ENCODE measurements at regions not wholly inside any gene's neighbourhood (a gene's known extent, or its start where the extent isn't known, plus 50 kb on each side); places are given as distances from the start of the nearest gene placed in this dataset.
"Not testable (repeated sequence)": the region's sequence is repeated elsewhere in the genome, so short reads cannot be mapped to it uniquely, and the experiment has no call there.

GRCh38 chr4:34422472-34423175, 1821.7 kb downstream of the ARAP2 start:
- Mint-ChIP-seq H3K27ac (no peak overlapping the region), H3K36me3 (ENCODE audit: low read depth) (no peaks in the 10 kb centered on the region), H3K9me3 (peaks cover 2% of the 10 kb centered on the region), H3K27me3 (no peaks in the 10 kb centered on the region), H3K4me3 (no peak overlapping the region), H3K4me1 (ENCODE audit: low read depth) (no peaks in the 10 kb centered on the region)
- POLR2A ChIA-PET: no interaction called here
- no peak overlapping the region for H3K27ac ChIP-seq (ENCODE audit: low read depth in 1 of 2, low read length in 2 of 2)
- H3K36me3 ChIP-seq (ENCODE audit: insufficient read depth, low read length): no peaks in the 10 kb centered on the region
- no peak overlapping the region for H3K4me3 ChIP-seq (ENCODE audit: low read length)
- H3K4me1 ChIP-seq (ENCODE audit: insufficient read depth, low read length): no peaks in the 10 kb centered on the region
- intact Hi-C loops (cut with DNase I, micrococcal nuclease): no loop called here
- ATAC-seq (ENCODE audit: poor library complexity): no peak
- H3K9me3 ChIP-seq (ENCODE audit: control insufficient read depth in 1 of 2, insufficient read depth in 1 of 2, low read length in 2 of 2): no peaks in the 10 kb centered on the region
- H3K27me3 ChIP-seq (ENCODE audit: control insufficient read depth in 1 of 2, insufficient read depth in 2 of 2, low read length in 2 of 2): no peaks in the 10 kb centered on the region
- no peak for DNase-seq
- CTCF ChIA-PET: no interaction called here
- no peak for TF ChIP-seq CTCF (IDR thresholded peaks at IDR 0.05)

DNA sequence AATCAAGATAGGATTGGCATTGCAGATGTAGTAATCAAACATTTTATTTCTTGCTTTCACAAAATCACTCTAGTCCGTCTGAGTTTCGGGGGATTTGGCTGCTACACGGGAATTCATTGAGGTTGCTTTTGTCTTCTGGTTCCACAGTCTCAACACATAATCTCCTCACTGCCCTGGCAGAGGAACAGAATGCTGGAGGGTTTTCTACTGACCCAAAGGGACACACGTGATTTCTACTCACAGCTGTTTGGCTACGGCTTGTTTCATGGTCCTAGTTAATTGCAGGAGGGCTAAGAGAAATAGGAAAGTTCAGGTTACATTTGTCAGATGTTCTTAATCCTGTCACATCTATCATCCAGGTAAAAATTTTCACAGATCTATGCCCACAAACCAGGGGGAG, 1811.6 kb downstream of the ARAP2 start:
- intact Hi-C loops (cut with DNase I, micrococcal nuclease): loop anchor here in 1 of 2 experiments (10.0 kb wide), 1 partner anchor 648 kb away; no protein-coding TSS in a partner anchor
- TF ChIP-seq CTCF (IDR thresholded peaks at IDR 0.05): no peak
- no peaks in the 10 kb centered on the region for H3K27me3 ChIP-seq (ENCODE audit: control insufficient read depth in 1 of 2, insufficient read depth in 2 of 2, low read length in 2 of 2)
- no peak overlapping the region for H3K27ac ChIP-seq (ENCODE audit: low read depth in 1 of 2, low read length in 2 of 2)
- POLR2A ChIA-PET: no interaction called here
- H3K36me3 Mint-ChIP-seq (ENCODE audit: low read depth): no peaks in the 10 kb centered on the region
- no peaks in the 10 kb centered on the region for H3K36me3 ChIP-seq (ENCODE audit: insufficient read depth, low read length)
- H3K27me3 Mint-ChIP-seq: no peaks in the 10 kb centered on the region
- ATAC-seq (ENCODE audit: poor library complexity): no peak
- H3K4me3 Mint-ChIP-seq: no peak overlapping the region
- no peaks in the 10 kb centered on the region for H3K9me3 ChIP-seq (ENCODE audit: control insufficient read depth in 1 of 2, insufficient read depth in 1 of 2, low read length in 2 of 2)
- DNase-seq: no peak
- H3K9me3 Mint-ChIP-seq: peaks cover 2% of the 10 kb centered on the region
- no peaks in the 10 kb centered on the region for H3K4me1 ChIP-seq (ENCODE audit: insufficient read depth, low read length)
- CTCF ChIA-PET: no interaction called here
- H3K4me3 ChIP-seq (ENCODE audit: low read length): no peak overlapping the region
- no peaks in the 10 kb centered on the region for H3K4me1 Mint-ChIP-seq (ENCODE audit: low read depth)
- H3K27ac Mint-ChIP-seq: no peak overlapping the region

GRCh38 chr4:34434377-34434776, 1809.9 kb downstream of the ARAP2 start:
- ATAC-seq (ENCODE audit: poor library complexity); H3K9me3 ChIP-seq (ENCODE audit: control insufficient read depth in 1 of 2, insufficient read depth in 1 of 2, low read length in 2 of 2); H3K4me1 ChIP-seq (ENCODE audit: insufficient read depth, low read length); H3K9me3 Mint-ChIP-seq; H3K27me3 Mint-ChIP-seq; H3K4me3 Mint-ChIP-seq; DNase-seq; H3K4me3 ChIP-seq (ENCODE audit: low read length); H3K4me1 Mint-ChIP-seq (ENCODE audit: low read depth); H3K27ac ChIP-seq (ENCODE audit: low read depth in 1 of 2, low read length in 2 of 2); POLR2A ChIA-PET; H3K36me3 Mint-ChIP-seq (ENCODE audit: low read depth); H3K36me3 ChIP-seq (ENCODE audit: insufficient read depth, low read length); CTCF ChIA-PET; H3K27me3 ChIP-seq (ENCODE audit: control insufficient read depth in 1 of 2, insufficient read depth in 2 of 2, low read length in 2 of 2); H3K27ac Mint-ChIP-seq: not testable (repeated sequence)
- intact Hi-C loops (cut with DNase I, micrococcal nuclease): loop anchor here in 1 of 2 experiments (10.0 kb wide), 1 partner anchor 650 kb away; no protein-coding TSS in a partner anchor

GRCh38 chr4:34464196-34464595, 1780.1 kb downstream of the ARAP2 start:
- H3K27me3 ChIP-seq (ENCODE audit: control insufficient read depth in 1 of 2, insufficient read depth in 2 of 2, low read length in 2 of 2): no peaks in the 10 kb centered on the region
- intact Hi-C loops (cut with DNase I, micrococcal nuclease): no loop called here

More at GRCh38 chr4:34464196-34464595, 1780.1 kb downstream of the ARAP2 start:
- Mint-ChIP-seq H3K4me3 (no peak overlapping the region), H3K4me1 (ENCODE audit: low read depth) (no peaks in the 10 kb centered on the region), H3K27ac (no peak overlapping the region), H3K27me3 (no peaks in the 10 kb centered on the region), H3K9me3 (peaks cover 13% of the 10 kb centered on the region), H3K36me3 (ENCODE audit: low read depth) (no peaks in the 10 kb centered on the region)
- TF ChIP-seq CTCF (IDR thresholded peaks at IDR 0.05): no peak
- peaks cover 0 to 7% of the 10 kb centered on the region in 2 experiments for H3K9me3 ChIP-seq (ENCODE audit: control insufficient read depth in 1 of 2, insufficient read depth in 1 of 2, low read length in 2 of 2)
- ChIA-PET CTCF (no interaction called here), POLR2A (no interaction called here)
- no peak overlapping the region for H3K4me3 ChIP-seq (ENCODE audit: low read length)
- H3K36me3 ChIP-seq (ENCODE audit: insufficient read depth, low read length): no peaks in the 10 kb centered on the region
- H3K27ac ChIP-seq (ENCODE audit: low read depth in 1 of 2, low read length in 2 of 2): no peak overlapping the region
- no peak for ATAC-seq (ENCODE audit: poor library complexity)
- H3K4me1 ChIP-seq (ENCODE audit: insufficient read depth, low read length): no peaks in the 10 kb centered on the region
- no peak for DNase-seq
